Natural killer cell (primary cell): ENCODE measurements at regions not wholly inside any gene's neighbourhood (a gene's known extent, or its start where the extent isn't known, plus 50 kb on each side); places are given as distances from the start of the nearest gene placed in this dataset.

ENCODE experiments used
- ATAC-seq, 3 donors: fragments of 150-1000 bp in 2 of 3; fragments of 200-7000 bp in 1 of 3; cut with Tn5 transposase; 1 replicate in 1 of 3; 2 replicates in 2 of 3; pipeline ENCODE4 v1.10.0; 2021; ENCODE audit warnings: mild to moderate bottlenecking in 2 of 3, moderate library complexity in 2 of 3
- DNase-seq, 2 donors: peaks; one replicate each; pipeline versions ENCODE4 v3.0.0 to v3.0.0-alpha.2; 2013 to 2021; ENCODE audit warnings: mixed read lengths in 1 of 2
- H3K27ac ChIP-seq: one replicate; pipeline ENCODE4 v1.5.1; 2013; ENCODE audit warnings: mild to moderate bottlenecking, low read length
- H3K27me3 ChIP-seq: one replicate; pipeline ENCODE4 v1.6.1; 2013; ENCODE audit warnings: low read length; ENCODE audit not compliant: control insufficient read depth, insufficient read depth
- H3K36me3 ChIP-seq: one replicate; pipeline ENCODE4 v1.6.1; 2013; ENCODE audit warnings: low read length; ENCODE audit not compliant: control insufficient read depth, insufficient read depth
- H3K4me1 ChIP-seq: one replicate; pipeline ENCODE4 v1.6.1; 2013; ENCODE audit warnings: low read length; ENCODE audit not compliant: control insufficient read depth, insufficient read depth
- H3K4me3 ChIP-seq: one replicate; pipeline ENCODE4 v1.5.1; 2013; ENCODE audit warnings: low read length
- H3K9me3 ChIP-seq: one replicate; pipeline ENCODE4 v1.6.1; 2013; ENCODE audit warnings: low read length; ENCODE audit not compliant: control insufficient read depth, insufficient read depth
- H3K27ac Mint-ChIP-seq, 2 donors: one replicate each; pipeline ENCODE4 v1.8.0; 2022; ENCODE audit warnings: mild to moderate bottlenecking in 2 of 2, mixed read lengths in 2 of 2, moderate library complexity in 1 of 2
- H3K27me3 Mint-ChIP-seq, 2 donors: one replicate each; pipeline ENCODE4 v1.8.0; 2022; ENCODE audit warnings: low read depth in 2 of 2, mixed read lengths in 2 of 2
- H3K36me3 Mint-ChIP-seq: one replicate; pipeline ENCODE4 v1.8.0; 2022; ENCODE audit warnings: mixed read lengths
- H3K4me1 Mint-ChIP-seq, 2 donors: one replicate each; pipeline ENCODE4 v1.8.0; 2022; ENCODE audit warnings: mixed read lengths in 2 of 2
- H3K4me3 Mint-ChIP-seq: one replicate; pipeline ENCODE4 v1.8.0; 2022; ENCODE audit warnings: mild to moderate bottlenecking, moderate library complexity, mixed read lengths
- H3K9me3 Mint-ChIP-seq, 2 donors: one replicate each; pipeline ENCODE4 v1.8.0; 2022; ENCODE audit warnings: mixed read lengths in 2 of 2
- WGBS: methylation state at CpG from one replicate; pipeline ENCODE4 v1.1.7; 2013; ENCODE audit warnings: missing lambda C conversion rate; ENCODE audit not compliant: insufficient coverage; 5-methylcytosine and 5-hydroxymethylcytosine counted together
- intact Hi-C: fragments of 100-400 bp; cut with micrococcal nuclease; formaldehyde crosslinking; loops from one replicate; pipeline ENCODE4 v1.14.2; 2022
- TF ChIP-seq, protein P1 (sequence below): fragments of 200-600 bp; IDR thresholded peaks from one replicate; pipeline ENCODE4 v1.8.0; 2022; ENCODE audit warnings: antibody characterized with exemption

DNA sequence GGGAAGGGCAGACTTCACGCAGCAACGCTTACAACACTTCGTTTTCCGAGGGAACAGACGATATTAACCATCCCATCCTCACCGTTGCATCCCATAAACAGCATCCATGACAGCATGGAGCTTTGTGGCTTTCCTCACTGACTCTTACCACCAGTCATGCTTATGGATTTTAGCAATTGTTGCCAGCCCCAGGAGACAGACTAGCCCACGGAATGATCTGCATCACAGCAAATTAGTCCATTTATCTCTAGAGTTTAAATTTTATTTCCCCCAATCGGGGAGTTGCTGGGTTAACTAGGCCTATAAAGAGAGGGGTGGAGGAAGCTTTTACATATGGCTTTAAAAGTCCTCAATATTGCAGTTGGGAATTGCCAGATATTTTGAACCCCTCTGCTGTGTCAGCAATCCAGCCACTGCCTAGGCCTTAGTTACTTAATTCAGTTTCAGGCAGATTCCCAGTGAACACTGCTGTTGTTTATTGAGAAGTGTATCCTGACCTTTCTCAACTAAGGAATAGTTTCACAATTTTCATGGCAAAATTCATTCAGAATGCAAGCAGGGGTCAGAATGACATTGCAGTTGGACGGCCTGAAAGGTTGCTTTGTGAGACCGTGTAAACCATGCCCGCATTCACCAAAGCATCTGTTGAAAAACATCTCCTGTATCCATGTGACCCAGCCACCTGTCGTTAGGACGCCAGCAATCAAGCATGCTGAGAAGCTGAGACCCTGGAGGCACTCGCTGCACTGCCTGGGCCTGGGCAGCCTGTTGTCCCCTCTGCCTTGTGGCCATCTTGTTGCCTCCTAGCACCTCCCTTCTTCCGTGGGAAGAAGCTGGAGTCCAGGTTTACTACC lies 397.4 kb upstream of the TPM1 start:
- no peaks in the 10 kb centered on the region for H3K9me3 Mint-ChIP-seq
- ATAC-seq (no peak), DNase-seq (no peak)
- H3K4me3 Mint-ChIP-seq, result no peak overlapping the region
- no peak overlapping the region for H3K4me3 ChIP-seq
- peaks cover 2% of the 10 kb centered on the region for H3K4me1 ChIP-seq
- no peaks in the 10 kb centered on the region for H3K36me3 Mint-ChIP-seq
- no peaks in the 10 kb centered on the region for H3K27me3 ChIP-seq
- H3K27me3 Mint-ChIP-seq, result no peaks in the 10 kb centered on the region
- no peaks in the 10 kb centered on the region for H3K36me3 ChIP-seq
- no peaks in the 10 kb centered on the region for H3K9me3 ChIP-seq
- WGBS, result 88% methylated on average over 14 of the region's 15 CpGs
- TF ChIP-seq, protein P1, sequence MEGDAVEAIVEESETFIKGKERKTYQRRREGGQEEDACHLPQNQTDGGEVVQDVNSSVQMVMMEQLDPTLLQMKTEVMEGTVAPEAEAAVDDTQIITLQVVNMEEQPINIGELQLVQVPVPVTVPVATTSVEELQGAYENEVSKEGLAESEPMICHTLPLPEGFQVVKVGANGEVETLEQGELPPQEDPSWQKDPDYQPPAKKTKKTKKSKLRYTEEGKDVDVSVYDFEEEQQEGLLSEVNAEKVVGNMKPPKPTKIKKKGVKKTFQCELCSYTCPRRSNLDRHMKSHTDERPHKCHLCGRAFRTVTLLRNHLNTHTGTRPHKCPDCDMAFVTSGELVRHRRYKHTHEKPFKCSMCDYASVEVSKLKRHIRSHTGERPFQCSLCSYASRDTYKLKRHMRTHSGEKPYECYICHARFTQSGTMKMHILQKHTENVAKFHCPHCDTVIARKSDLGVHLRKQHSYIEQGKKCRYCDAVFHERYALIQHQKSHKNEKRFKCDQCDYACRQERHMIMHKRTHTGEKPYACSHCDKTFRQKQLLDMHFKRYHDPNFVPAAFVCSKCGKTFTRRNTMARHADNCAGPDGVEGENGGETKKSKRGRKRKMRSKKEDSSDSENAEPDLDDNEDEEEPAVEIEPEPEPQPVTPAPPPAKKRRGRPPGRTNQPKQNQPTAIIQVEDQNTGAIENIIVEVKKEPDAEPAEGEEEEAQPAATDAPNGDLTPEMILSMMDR, result no peak
- peaks cover 8 to 10% of the 10 kb centered on the region in 2 donors for H3K4me1 Mint-ChIP-seq
- no peak overlapping the region for H3K27ac ChIP-seq
- H3K27ac Mint-ChIP-seq, result no peak overlapping the region
- intact Hi-C loops, result no loop called here

DNA sequence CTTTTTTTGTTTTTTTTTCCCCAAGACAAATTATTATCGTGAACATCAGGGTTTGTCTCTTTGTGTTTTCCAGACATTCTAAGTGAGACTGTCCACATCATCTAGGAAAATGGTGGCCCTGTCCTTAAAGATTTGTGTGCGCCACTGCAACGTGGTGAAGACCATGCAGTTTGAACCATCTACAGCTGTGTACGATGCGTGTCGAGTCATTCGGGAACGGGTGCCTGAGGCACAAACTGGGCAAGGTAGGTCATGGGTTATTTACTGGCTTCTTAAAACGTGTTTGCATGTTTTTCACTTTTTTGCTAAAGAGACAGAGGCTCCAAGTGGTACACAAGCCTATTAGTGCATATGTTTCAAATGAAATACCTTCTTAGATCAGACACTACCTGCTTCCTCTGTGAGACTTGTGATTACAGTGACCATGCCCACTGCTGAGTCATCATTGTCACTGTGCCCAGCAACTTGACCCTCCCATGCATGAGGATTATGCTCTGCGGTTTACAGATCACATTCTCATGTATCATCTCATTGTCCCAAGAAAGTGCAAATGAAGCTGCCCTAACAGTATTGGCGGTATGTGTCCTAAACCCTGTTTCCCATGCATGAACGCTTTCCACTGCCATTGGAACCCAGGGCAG lies 395.2 kb upstream of the TPM1 start:
- H3K27ac Mint-ChIP-seq, result no peak overlapping the region
- H3K4me3 Mint-ChIP-seq, result no peak overlapping the region
- Histone ChIP-seq H3K4me1 (peaks cover under 1% of the 10 kb centered on the region), H3K4me3 (no peak overlapping the region), H3K27ac (no peak overlapping the region), H3K9me3 (no peaks in the 10 kb centered on the region), H3K27me3 (no peaks in the 10 kb centered on the region), H3K36me3 (no peaks in the 10 kb centered on the region)
- intact Hi-C loops, result no loop called here
- TF ChIP-seq, protein P1, result no peak
- H3K9me3 Mint-ChIP-seq, result no peaks in the 10 kb centered on the region
- H3K27me3 Mint-ChIP-seq, result no peaks in the 10 kb centered on the region
- WGBS, result 91% methylated on average over 12 of the region's 12 CpGs
- no peaks in the 10 kb centered on the region for H3K36me3 Mint-ChIP-seq
- H3K4me1 Mint-ChIP-seq, result peaks cover 0 to under 1% of the 10 kb centered on the region in 2 donors
- ATAC-seq, result no peak
- no peak for DNase-seq

GRCh38 chr15:62647843-62648505 lies 394.6 kb upstream of the TPM1 start:
- Histone ChIP-seq H3K9me3 (no peaks in the 10 kb centered on the region), H3K36me3 (no peaks in the 10 kb centered on the region), H3K27ac (no peak overlapping the region), H3K4me3 (no peak overlapping the region), H3K27me3 (no peaks in the 10 kb centered on the region), H3K4me1 (no peaks in the 10 kb centered on the region)
- Mint-ChIP-seq H3K36me3 (no peaks in the 10 kb centered on the region), H3K4me1 (no peaks in the 10 kb centered on the region), H3K4me3 (no peak overlapping the region), H3K27ac (no peak overlapping the region), H3K27me3 (no peaks in the 10 kb centered on the region), H3K9me3 (no peaks in the 10 kb centered on the region)
- intact Hi-C loops, result no loop called here
- 86% methylated on average over 4 of the region's 7 CpGs for WGBS
- ATAC-seq (no peak), DNase-seq (no peak)
- TF ChIP-seq, protein P1, result no peak
